Astrocyte (in vitro differentiated cells and primary cell): ENCODE measurements at regions not wholly inside any gene's neighbourhood (a gene's known extent, or its start where the extent isn't known, plus 50 kb on each side); places are given as distances from the start of the nearest gene placed in this dataset.

Source experiments
- CTCF ChIP-seq: IDR thresholded peaks from 2 replicates; pipeline ENCODE4 v1.5.1; 2011; ENCODE audit warnings: low read depth, mild to moderate bottlenecking, inconsistent platforms, low read length, moderate library complexity; ENCODE audit not compliant: insufficient read depth
- EZH2 ChIP-seq: IDR thresholded peaks from 2 replicates; pipeline ENCODE4 v1.6.1; 2012; ENCODE audit warnings: mild to moderate bottlenecking, low read length, inconsistent platforms; ENCODE audit not compliant: insufficient read depth

GRCh38 chr13:19055611-19056010 lies 126.0 kb downstream of the TUBA3C start:
- no peak for TF ChIP-seq CTCF
- no peak for TF ChIP-seq EZH2
